ENCODE measurements at regions not wholly inside any gene's neighbourhood (a gene's known extent, or its start where the extent isn't known, plus 50 kb on each side); places are given as distances from the start of the nearest gene placed in this dataset.

- in situ Hi-C loops (cut with MboI) (no loop called here), intact Hi-C loops (cut with micrococcal nuclease; ENCODE audit: unreplicated experiment) (no loop called here)
- no peaks in the 10 kb centered on the region for H4K20me1 ChIP-seq (ENCODE audit: control insufficient read depth, insufficient read depth)
- no peak overlapping the region for H2AFZ ChIP-seq (ENCODE audit: control insufficient read depth, low read depth, low read length)
- H3K27ac ChIP-seq (ENCODE audit: control insufficient read depth, insufficient read depth): no peak overlapping the region
- no peak overlapping the region for H3K9ac ChIP-seq (ENCODE audit: control insufficient read depth, insufficient read depth, low read length)
- no peak overlapping the region for H3K4me3 ChIP-seq
- SMC1A ChIA-PET (ENCODE audit: uncharacterized antibody, unreplicated experiment): no interaction called here
- DNase-seq (ENCODE audit: low read depth, low spot score) (no peak), ATAC-seq (no peak), FAIRE-seq (no peak)
- CTCF ChIA-PET: no interaction called here
- TF ChIP-seq BRCA1 (IDR thresholded peaks at IDR 0.05; ENCODE audit: low read depth, low read length) (no peak), SRF (IDR thresholded peaks at IDR 0.05; ENCODE audit: low read depth in 2 of 2, low read length in 2 of 2) (no peak), HDAC2 (IDR thresholded peaks at IDR 0.05) (no peak), DPF2 (IDR thresholded peaks at IDR 0.05) (no peak), POLR2AphosphoS5 (IDR thresholded peaks at IDR 0.05; ENCODE audit: low read length) (no peak), EED (IDR thresholded peaks at IDR 0.05; ENCODE audit: low read depth) (no peak), SKIL (IDR thresholded peaks at IDR 0.05; ENCODE audit: low read depth, poor library complexity, severe bottlenecking) (no peak), SMAD1 (IDR thresholded peaks at IDR 0.05; ENCODE audit: low read depth, partially characterized antibody) (no peak), PAX8 (IDR thresholded peaks at IDR 0.05) (no peak)
- H3K36me3 ChIP-seq (ENCODE audit: control insufficient read depth in 2 of 2, insufficient read depth in 2 of 2, low read length in 1 of 2): no peaks in the 10 kb centered on the region
- POLR2A ChIA-PET: no interaction called here
- RAD21 ChIA-PET (ENCODE audit: unreplicated experiment): no interaction called here
- H3K4me1 ChIP-seq (ENCODE audit: control insufficient read depth, insufficient read depth, low read length): peaks cover 4% of the 10 kb centered on the region
- no peaks in the 10 kb centered on the region for H3K27me3 ChIP-seq (replicated peaks in 1 of 2; ENCODE audit: control insufficient read depth in 2 of 2, insufficient read depth in 2 of 2, low read length in 1 of 2)
- WGBS (ENCODE audit: insufficient coverage, insufficient replicate concordance, low lambda C conversion rate, missing lambda C conversion rate): 75% methylated on average over 3 of the region's 3 CpGs
- no peaks in the 10 kb centered on the region for H3K9me3 ChIP-seq (replicated peaks; ENCODE audit: control insufficient read depth, insufficient read depth, low read length)
- no peak overlapping the region for H3K4me2 ChIP-seq (ENCODE audit: control insufficient read depth, insufficient read depth)
- BruUV-seq (replicated peaks): no TSS peak
- no peaks in the 10 kb centered on the region for H3K79me2 ChIP-seq (ENCODE audit: control insufficient read depth, insufficient read depth, low read length)
These were observed 55.9 kb upstream of the ACYP2 start for GRCh38 chr2:54059504-54059903.
